ENCODE measurements at regions not wholly inside any gene's neighbourhood (a gene's known extent, or its start where the extent isn't known, plus 50 kb on each side); places are given as distances from the start of the nearest gene placed in this dataset.

DNA sequence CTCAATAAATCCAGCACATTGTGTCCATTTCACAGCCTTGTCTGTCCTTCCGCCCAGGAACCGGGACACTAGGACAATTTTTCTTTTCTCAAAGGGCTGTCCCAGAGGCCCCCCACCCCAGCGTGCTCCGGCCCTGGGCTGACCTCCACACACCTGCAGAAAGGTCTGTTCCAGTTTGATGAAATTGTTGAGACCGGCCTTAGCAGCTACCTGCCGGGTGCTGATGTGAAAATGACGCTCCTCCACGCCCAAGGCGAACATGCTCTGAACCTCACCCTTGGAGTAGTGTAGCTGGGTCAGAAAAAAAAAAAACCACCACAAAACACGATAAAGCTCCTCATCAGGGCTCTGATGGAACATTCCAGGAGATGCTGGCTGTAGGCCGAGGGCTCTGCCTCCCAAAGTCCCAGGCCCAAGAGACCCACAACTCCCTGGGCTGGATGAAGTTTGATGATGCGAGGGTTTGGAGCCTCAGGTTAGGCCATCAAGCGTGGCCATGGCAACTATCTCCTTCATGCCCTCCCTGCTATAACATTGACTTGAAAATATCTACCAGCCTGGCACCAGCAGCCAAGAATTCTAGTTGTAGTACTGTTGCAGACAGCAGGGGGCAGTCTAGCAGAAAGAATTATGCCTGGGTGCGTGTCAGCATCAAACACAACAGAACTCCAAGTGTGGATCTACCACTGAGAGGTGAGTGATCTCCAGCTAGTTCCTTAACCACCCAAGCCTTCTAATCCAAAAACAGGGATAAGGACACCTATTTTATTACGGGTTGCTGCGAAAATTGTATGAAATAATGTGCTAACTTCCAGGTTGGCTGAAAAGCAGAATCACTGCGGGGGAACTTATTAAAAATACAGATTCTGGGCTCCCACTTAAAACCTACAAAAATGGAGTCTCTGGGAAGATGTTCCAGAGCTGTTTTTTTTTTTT lies 62.1 kb downstream of the RMI2 start (continued):
- TF ChIP-seq, protein P1, sequence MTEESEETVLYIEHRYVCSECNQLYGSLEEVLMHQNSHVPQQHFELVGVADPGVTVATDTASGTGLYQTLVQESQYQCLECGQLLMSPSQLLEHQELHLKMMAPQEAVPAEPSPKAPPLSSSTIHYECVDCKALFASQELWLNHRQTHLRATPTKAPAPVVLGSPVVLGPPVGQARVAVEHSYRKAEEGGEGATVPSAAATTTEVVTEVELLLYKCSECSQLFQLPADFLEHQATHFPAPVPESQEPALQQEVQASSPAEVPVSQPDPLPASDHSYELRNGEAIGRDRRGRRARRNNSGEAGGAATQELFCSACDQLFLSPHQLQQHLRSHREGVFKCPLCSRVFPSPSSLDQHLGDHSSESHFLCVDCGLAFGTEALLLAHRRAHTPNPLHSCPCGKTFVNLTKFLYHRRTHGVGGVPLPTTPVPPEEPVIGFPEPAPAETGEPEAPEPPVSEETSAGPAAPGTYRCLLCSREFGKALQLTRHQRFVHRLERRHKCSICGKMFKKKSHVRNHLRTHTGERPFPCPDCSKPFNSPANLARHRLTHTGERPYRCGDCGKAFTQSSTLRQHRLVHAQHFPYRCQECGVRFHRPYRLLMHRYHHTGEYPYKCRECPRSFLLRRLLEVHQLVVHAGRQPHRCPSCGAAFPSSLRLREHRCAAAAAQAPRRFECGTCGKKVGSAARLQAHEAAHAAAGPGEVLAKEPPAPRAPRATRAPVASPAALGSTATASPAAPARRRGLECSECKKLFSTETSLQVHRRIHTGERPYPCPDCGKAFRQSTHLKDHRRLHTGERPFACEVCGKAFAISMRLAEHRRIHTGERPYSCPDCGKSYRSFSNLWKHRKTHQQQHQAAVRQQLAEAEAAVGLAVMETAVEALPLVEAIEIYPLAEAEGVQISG (CRISPR knock-in tag; IDR thresholded peaks at IDR 0.05) = no peak
- TF ChIP-seq SPEN (CRISPR knock-in tag; IDR thresholded peaks at IDR 0.05; ENCODE audit: low read depth) (no peak), NFATC3 (CRISPR knock-in tag; IDR thresholded peaks at IDR 0.05) (no peak), ZNF598 (CRISPR knock-in tag; IDR thresholded peaks at IDR 0.05; ENCODE audit: borderline replicate concordance) (peak; percentile 22; the same call in 1 of the 2 replicates), ZNF878 (CRISPR knock-in tag; IDR thresholded peaks at IDR 0.05) (no peak), ZNF839 (CRISPR knock-in tag; IDR thresholded peaks at IDR 0.05; ENCODE audit: borderline replicate concordance) (no peak), ZNF138 (CRISPR knock-in tag; IDR thresholded peaks at IDR 0.05; ENCODE audit: low read depth) (no peak), ZFP41 (CRISPR knock-in tag; IDR thresholded peaks at IDR 0.05; ENCODE audit: borderline replicate concordance) (no peak), ZNF652 (CRISPR knock-in tag; IDR thresholded peaks at IDR 0.05; ENCODE audit: borderline replicate concordance, low read depth) (no peak), SAFB2 (CRISPR knock-in tag; IDR thresholded peaks at IDR 0.05; ENCODE audit: borderline replicate concordance, low read depth) (no peak), GLI4 (CRISPR knock-in tag; IDR thresholded peaks at IDR 0.05; ENCODE audit: borderline replicate concordance) (no peak), NCOA1 (CRISPR knock-in tag; IDR thresholded peaks at IDR 0.05) (no peak), ZNF335 (CRISPR knock-in tag; IDR thresholded peaks at IDR 0.05) (no peak)
- TF ChIP-seq, protein P2, sequence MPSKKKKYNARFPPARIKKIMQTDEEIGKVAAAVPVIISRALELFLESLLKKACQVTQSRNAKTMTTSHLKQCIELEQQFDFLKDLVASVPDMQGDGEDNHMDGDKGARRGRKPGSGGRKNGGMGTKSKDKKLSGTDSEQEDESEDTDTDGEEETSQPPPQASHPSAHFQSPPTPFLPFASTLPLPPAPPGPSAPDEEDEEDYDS (CRISPR knock-in tag; IDR thresholded peaks at IDR 0.05) = 0 out of 2 replicates have a peak, but pooled peaks have one; percentile 15
- TF ChIP-seq, protein P3, sequence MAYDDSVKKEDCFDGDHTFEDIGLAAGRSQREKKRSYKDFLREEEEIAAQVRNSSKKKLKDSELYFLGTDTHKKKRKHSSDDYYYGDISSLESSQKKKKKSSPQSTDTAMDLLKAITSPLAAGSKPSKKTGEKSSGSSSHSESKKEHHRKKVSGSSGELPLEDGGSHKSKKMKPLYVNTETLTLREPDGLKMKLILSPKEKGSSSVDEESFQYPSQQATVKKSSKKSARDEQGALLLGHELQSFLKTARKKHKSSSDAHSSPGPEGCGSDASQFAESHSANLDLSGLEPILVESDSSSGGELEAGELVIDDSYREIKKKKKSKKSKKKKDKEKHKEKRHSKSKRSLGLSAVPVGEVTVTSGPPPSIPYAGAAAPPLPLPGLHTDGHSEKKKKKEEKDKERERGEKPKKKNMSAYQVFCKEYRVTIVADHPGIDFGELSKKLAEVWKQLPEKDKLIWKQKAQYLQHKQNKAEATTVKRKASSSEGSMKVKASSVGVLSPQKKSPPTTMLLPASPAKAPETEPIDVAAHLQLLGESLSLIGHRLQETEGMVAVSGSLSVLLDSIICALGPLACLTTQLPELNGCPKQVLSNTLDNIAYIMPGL (CRISPR knock-in tag; IDR thresholded peaks at IDR 0.05; ENCODE audit: borderline replicate concordance in 1 of 2, low read depth in 1 of 2) = peak in 1 of 2 experiments; percentile 68; a peak in 1 of 4 replicates
- TF ChIP-seq, protein P4, sequence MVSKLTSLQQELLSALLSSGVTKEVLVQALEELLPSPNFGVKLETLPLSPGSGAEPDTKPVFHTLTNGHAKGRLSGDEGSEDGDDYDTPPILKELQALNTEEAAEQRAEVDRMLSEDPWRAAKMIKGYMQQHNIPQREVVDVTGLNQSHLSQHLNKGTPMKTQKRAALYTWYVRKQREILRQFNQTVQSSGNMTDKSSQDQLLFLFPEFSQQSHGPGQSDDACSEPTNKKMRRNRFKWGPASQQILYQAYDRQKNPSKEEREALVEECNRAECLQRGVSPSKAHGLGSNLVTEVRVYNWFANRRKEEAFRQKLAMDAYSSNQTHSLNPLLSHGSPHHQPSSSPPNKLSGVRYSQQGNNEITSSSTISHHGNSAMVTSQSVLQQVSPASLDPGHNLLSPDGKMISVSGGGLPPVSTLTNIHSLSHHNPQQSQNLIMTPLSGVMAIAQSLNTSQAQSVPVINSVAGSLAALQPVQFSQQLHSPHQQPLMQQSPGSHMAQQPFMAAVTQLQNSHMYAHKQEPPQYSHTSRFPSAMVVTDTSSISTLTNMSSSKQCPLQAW (CRISPR knock-in tag; IDR thresholded peaks at IDR 0.05) = 0 out of 2 replicates have a peak, but pooled peaks have one; percentile 41
- TF ChIP-seq, protein P5, sequence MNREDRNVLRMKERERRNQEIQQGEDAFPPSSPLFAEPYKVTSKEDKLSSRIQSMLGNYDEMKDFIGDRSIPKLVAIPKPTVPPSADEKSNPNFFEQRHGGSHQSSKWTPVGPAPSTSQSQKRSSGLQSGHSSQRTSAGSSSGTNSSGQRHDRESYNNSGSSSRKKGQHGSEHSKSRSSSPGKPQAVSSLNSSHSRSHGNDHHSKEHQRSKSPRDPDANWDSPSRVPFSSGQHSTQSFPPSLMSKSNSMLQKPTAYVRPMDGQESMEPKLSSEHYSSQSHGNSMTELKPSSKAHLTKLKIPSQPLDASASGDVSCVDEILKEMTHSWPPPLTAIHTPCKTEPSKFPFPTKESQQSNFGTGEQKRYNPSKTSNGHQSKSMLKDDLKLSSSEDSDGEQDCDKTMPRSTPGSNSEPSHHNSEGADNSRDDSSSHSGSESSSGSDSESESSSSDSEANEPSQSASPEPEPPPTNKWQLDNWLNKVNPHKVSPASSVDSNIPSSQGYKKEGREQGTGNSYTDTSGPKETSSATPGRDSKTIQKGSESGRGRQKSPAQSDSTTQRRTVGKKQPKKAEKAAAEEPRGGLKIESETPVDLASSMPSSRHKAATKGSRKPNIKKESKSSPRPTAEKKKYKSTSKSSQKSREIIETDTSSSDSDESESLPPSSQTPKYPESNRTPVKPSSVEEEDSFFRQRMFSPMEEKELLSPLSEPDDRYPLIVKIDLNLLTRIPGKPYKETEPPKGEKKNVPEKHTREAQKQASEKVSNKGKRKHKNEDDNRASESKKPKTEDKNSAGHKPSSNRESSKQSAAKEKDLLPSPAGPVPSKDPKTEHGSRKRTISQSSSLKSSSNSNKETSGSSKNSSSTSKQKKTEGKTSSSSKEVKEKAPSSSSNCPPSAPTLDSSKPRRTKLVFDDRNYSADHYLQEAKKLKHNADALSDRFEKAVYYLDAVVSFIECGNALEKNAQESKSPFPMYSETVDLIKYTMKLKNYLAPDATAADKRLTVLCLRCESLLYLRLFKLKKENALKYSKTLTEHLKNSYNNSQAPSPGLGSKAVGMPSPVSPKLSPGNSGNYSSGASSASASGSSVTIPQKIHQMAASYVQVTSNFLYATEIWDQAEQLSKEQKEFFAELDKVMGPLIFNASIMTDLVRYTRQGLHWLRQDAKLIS (CRISPR knock-in tag; IDR thresholded peaks at IDR 0.05) = no peak

All from HepG2 (cell line).